HL-60/S4 (cell line): ENCODE measurements at regions not wholly inside any gene's neighbourhood (a gene's known extent, or its start where the extent isn't known, plus 50 kb on each side); places are given as distances from the start of the nearest gene placed in this dataset.

Experiments used
- in situ Hi-C: fragments of 300-500 bp; cut with MboI; formaldehyde crosslinking; loops from 2 replicates; pipeline ENCODE4 v1.14.3; 2022; ENCODE audit warnings: low sequenced_read_pairs

DNA sequence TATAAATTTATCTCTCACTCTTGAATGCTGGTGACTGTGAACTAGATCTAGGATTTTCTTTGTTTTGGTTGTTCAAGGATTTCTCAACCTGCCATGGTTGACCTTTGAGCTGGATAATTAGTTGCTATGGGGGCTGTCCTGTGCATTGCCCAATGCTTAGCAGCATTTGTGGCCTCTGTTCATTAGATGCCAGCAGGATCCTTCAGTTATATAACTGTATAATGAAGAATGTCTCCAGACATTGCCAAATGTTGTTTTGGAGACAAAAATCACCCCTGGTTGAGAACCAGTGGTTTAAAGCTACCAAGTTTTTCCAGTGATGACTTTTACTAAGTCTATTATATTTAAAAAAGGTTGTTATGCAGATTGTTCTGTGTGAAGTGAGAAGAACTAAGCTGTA lies 147.9 kb upstream of the STXBP6 start:
- in situ Hi-C loops, result no loop called here

DNA sequence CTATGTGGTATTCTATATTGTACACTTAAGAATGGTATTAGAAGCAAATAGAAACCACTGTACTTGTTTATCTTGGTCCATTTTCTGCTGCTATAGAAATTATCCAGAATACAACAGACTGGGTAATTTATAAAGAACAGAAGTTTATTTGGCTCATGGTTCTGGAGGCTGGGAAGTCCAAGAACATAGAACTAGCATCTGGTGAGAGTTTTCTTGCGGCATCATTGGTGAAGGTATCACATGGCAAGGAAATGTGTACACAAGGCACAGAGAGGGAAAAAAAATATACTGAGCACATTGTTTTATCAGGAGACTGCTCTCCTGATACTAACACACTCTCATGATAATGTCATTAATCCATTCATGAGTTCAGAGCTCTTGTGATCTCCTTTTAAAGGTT lies 130.3 kb upstream of the STXBP6 start:
- in situ Hi-C loops, result no loop called here

DNA sequence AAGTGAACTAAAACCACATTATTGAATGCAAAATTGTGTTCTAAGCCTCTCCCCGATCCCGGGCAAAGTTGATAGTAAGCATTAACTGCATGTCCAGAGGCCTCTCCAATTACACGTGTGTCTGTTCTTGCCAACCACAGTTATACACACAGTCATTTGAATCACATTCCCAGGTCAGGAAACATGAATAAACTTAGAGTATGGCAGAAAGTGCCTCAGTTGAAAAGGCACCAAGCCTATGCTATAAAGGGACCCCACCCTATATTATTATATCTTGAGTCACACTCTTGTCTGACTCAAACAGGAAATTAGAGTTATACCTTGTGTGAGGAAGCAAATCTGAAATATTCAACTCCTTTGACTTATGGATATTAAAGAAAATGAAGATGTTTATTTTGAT lies 128.3 kb upstream of the STXBP6 start:
- in situ Hi-C loops, result no loop called here

DNA sequence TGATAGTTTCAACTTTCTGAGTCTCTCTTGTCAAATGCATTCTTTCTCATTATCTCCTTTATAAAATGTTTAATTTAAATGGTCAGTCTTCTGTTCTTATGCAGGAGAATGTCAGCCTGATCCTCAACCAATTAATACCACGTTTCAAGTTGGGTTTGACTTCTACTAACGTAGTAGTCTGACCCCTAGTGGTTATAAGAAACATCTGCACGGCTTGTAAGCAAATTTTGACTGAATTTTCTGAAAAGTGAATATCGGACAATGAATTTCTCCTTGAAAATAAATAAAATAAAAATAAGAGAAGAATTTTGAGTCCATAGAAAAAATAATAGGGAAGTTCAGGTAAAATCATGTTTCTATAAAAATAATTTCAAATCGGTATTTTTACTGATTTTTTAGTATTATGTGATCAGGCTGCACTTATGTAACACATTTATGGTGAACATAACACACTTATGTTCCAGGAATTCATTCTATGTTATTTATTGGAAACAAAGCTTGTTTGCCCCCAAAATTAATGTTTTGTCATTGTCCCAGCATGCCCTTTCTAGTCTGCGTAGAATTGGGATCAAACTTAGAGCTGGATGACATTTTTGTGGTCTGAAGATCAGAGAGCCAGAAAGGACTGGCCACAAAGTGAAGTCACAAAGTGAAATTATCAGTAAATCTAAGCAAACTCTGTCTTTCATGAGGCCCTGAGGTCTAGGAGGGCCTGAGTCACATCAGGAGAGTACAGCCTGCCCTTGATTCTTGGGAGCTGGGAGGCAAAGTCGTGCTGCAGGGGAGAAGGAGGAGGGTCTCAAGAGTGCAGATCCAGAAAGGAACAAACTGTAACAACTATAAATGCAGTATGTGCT lies 101.2 kb upstream of the STXBP6 start:
- in situ Hi-C loops, result no loop called here

DNA sequence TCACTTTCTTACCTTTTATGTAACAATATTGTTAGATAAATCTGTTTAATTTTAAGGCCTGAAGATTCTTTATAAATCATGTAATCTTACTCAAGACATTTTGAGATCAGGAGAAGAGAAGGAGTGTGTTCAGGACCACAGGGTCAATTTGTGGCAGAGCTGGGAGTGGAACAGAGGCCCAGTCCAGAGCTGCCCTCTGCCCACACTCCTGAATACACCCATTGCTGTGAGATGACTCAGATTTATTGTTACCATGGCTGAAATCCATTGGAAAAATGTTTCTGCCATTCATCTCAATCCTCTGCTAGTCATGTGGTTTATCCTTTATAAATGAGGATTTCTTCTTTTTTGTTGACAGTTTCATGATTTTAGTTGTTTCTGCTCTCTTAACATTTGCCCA lies 100.5 kb upstream of the STXBP6 start:
- in situ Hi-C loops, result no loop called here

DNA sequence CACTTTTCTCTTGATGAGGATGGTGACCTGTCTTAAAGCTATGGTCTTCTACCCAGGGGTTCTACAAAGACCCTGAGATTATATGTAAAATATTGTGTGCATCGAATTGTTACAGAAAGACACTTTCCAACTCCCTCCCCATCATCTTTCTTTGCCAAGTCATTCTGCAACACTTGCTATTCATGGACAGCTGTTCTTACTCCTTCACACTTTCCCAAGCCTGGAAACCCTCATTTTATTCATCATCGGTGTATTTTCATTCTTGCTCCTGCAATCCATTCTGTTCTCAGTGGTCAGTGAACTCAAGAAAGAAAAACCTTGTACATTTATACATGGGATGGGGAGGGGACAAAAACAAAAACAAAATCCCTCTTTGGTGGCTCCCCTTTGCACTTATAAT lies 90.5 kb upstream of the STXBP6 start:
- in situ Hi-C loops, result loop anchor here (25.0 kb wide), 1 partner anchor 328 kb away; no protein-coding TSS in a partner anchor

DNA sequence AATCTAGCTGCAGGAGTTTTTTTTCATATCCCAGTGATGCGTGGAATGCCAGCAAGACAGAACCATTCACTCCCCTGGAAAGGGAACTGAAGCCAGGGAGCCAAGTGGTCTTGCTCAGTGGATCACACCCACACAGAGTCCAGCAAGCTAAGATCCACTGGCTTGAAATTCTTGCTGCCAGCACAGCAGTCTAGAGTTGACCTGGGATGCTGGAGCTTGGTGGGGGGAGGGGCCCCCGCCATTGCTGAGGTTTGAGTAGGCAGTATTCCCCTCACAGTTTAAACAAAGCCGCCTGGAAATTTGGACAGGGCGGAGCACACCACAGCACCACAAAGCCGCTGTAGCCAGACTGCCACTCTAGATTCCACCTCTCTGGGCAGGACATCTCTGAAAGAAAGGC lies 86.9 kb upstream of the STXBP6 start:
- in situ Hi-C loops, result loop anchor here (25.0 kb wide), 1 partner anchor 325 kb away; no protein-coding TSS in a partner anchor

DNA sequence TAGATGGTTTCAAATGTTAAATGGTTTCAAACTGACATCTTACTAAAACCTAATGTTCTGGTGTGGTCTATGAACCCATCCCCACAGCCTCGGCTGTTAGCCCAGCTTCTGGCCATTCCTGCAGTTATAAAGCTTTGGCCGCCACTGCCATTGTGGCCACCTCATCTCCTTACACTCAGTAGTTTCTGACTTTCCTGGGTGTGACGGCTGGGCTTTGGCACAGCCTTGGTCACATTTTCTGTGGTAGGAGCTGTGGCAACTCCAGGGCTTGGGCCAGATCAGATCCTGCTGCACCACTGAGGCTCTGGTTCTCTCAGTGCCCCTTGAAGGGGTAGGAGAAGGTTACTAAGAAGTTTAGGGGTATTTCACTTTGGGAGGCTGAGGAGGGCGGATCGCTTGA lies 84.2 kb upstream of the STXBP6 start:
- in situ Hi-C loops, result loop anchor here (25.0 kb wide), 1 partner anchor 322 kb away; no protein-coding TSS in a partner anchor

DNA sequence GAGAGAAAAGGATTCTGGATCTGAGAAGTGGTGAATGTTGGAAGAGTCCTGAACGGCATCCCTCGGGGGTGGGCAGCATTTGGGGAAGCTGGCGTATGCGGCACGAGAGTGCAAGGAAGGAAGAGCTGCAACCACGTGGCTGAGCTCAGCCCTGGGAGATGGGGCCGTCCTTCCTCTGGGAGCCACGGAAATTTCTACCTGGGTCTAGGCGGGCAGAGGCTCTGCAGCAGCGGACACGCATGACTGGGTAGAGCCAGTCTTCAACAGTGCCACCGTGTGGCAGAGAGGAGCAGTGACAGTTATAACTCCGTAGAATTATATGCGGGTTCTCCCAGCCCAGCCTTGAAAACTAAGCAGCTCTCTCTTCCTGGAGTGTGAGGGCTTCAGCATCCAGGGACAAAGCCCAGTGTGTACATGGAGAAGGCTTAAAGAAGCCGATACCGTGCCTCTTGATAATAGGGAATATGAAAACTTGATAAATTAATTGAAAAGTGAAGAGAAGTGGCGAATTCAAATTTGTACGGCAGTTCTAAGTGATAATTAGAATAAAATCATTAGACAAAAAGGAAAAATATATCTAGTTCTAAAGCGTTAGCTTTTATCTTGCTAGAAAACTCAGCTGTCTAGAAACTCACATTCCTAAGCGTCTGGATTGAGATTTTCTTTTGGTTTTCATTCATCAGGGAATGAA lies 82.9 kb upstream of the STXBP6 start:
- in situ Hi-C loops, result loop anchor here (25.0 kb wide), 1 partner anchor 321 kb away; no protein-coding TSS in a partner anchor

DNA sequence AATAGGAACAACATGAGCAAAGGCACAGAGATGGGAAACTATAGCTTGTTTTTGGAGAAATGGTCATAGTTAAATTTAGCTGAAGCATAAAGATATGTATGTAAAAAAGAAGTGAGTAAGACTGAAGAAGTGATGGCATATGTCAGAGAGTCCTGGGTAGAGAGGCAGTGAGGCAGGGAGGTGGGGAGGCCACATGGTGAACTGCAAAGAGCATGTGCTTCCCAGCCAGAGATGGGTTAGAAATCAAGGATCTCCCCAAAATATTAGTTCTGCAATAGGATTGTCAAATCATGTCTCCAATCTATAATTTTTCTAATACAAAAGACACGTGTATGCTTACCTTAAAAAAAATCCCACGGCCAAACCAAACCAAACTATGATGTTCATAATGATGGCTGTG lies 82.1 kb upstream of the STXBP6 start:
- in situ Hi-C loops, result loop anchor here (25.0 kb wide), 1 partner anchor 320 kb away; no protein-coding TSS in a partner anchor

DNA sequence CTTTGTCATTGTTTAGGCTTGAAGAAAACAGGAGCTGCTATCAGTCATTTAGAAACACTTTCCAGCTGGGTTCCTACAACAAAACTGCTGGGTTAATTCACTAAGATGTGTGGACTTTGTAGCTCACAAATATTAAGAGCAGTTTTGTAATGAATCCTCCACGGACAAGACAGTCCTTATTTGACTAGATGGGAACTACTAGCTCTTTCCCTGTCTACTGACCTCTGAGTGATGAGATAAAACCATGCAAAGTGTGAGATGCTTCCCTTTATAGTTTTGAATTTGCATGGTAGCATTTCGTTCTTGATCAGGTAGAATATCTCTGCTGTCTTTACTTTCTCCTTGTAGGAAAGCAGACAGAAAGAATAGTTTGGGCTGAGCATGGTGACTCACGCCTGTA lies 72.9 kb upstream of the STXBP6 start:
- in situ Hi-C loops, result no loop called here

DNA sequence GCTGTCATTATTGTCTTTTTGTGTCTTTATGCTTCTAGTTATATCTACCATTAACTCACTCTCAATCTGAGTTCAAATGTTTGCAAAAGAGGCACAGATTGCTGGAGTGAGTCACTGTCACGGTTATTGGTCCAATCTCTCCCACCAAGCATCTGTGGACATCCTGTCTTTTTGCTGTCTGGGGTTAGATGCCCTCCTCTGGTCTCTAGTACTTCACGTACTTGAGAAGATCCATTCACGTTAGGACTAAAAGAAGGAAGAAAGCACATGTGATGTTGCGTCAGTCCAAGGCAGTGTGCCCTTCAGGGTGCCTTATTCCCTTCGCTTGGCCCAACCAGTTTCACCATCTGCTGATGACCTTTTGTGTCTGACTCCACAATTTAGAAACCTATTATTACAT lies 72.3 kb upstream of the STXBP6 start:
- in situ Hi-C loops, result no loop called here

DNA sequence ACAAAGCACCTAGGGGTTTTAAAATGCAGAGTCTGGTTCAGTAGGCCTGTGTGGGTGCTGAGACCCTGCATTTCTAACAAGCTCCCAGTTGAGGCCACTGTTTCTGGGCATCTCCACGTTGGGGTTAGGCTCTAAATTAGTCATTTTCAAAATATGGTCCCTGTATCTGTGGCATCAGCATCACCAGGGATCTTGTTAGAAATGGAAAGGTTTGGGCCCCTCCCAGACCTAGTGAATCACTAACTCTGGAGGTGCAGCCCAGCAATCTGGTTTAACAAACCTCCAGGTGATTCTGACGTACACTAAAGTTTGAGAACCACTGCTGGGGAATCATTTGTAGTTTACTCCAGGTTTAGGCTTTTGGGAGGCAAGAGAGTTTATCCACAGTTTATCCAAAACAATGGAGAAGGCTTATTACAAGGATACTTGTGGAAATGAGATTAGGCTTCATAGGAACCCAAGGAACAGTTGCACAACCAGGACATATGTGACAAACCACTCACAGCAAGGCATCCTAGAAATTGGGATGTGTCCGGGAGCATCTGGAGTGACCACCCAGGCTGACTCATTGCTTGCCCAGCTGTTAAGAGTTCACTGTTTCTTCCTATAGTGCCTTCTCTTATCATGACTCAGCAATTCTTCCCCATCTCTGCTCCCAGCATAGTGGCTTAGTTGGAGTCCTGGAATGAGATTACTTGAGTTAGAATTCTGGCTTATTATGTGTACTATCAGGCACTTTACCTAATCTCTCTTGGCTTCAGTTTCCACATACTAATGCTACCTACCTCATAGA lies 71.6 kb upstream of the STXBP6 start:
- in situ Hi-C loops, result no loop called here

DNA sequence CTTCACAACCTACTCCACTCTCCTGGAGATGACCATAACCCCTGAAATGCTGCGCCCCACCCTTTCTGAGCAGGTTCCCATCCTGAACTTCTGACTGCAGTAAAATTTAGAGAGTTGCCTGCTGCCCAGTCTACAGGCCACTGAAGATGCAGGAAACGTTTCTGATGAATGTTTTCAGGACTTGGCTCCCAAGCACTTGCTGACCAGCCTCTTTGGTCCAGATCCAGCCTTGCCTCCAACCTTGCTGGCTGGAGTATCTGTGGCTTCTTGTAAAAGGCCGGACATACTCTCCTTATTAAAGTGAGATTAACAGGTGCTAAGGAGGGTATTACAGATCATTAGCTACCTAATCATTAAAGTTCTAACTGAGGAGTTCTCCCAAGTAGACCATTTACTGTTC lies 70.3 kb upstream of the STXBP6 start:
- in situ Hi-C loops, result no loop called here

DNA sequence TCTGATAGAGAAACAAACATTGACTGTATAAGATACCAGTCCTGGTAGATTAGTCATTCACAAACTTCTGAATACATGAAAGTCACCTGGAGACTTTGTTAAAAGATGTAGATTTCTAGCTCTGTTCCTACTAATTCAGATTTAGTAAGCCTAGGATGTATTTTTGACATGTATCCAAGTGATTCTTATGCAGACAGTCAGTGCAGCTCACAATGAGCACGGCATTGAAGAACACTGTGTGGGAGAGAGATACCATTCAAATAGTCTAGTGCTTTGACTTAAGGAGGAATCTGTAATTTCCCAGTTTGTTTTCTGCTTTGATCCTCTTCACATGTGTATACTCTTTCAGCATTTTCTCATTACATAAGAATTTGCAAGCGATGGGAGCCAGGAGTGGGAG lies 68.7 kb upstream of the STXBP6 start:
- in situ Hi-C loops, result no loop called here

DNA sequence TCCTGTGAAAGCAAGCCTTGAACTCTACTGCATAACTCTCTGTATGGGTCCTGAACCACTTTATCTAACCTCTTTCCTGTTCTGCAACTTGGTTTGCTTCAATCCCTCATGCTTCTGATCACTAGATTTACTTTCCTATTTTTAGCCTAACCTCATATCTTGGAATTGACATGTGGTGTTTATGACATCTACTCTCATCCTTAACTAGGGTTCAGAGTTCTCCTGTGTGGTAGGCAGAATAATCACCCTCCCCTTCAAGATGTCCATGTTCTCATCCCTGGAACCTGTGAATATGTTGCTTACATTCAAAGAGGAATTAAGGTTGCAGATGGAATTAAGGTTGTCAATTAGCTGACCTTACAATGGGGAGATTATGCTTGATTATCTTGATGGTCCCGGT lies 67.4 kb upstream of the STXBP6 start:
- in situ Hi-C loops, result no loop called here

DNA sequence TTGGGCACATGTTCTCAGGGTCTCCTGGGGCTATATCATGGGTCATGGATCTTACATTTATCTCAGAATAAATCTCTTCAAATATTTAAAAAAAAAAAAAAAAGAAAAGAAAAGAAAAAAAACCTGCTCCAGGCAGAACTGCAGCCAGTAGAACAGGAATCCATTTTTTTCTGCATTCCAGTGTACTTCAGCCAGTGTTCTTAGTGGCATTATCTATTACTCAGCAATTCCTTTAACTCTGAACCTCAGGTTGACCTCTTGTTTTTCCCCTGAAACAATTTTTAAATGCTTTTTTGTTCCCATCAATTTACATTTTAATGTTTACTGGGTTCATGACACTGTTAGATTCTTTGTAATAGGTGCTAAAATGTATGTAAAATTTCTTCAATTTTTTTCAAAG lies 66.7 kb upstream of the STXBP6 start:
- in situ Hi-C loops, result no loop called here

DNA sequence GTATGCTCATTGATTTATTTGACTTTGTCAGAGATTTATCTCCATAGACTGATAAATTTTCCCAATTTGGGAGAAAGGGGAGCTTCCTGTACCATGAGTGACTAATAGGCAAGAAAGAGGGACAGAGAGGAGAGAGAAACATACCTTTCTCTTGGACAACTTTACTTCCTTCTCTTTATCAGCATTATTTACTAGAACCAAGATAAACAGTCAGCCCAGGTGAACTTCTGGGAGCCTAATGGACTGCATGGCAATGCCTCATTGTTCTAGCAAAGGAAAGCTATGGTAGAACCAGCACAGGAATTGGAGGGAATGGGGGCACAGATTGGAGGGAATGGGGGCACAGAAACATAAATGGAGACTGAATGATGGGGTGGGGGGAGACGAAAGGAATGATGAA lies 63.4 kb upstream of the STXBP6 start:
- in situ Hi-C loops, result no loop called here

DNA sequence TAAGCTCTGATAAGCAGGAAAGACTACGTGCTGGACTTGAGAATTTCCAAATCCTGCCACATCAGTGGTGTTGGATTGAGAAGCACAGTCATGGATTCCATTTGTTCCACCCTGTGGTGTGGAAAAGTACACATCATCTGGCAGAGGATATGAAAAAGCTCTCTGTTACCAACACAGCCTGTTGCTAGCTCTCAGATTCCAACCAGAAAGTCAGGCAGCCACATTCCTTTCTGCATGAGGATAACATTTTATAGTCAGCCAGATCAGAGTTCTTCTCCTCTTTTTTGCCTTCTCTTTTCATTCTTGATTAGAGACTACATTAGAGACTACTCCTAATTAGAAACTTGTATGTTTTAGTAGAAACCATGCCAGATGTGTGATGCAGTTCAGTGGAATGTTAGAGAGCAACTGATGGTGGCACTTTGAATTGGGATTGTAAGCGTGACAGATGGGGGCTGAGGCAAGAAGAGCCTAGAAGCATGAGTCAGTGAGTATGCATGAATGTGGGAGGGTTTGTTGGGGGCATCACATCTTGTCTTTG lies 61.2 kb upstream of the STXBP6 start:
- in situ Hi-C loops, result no loop called here

DNA sequence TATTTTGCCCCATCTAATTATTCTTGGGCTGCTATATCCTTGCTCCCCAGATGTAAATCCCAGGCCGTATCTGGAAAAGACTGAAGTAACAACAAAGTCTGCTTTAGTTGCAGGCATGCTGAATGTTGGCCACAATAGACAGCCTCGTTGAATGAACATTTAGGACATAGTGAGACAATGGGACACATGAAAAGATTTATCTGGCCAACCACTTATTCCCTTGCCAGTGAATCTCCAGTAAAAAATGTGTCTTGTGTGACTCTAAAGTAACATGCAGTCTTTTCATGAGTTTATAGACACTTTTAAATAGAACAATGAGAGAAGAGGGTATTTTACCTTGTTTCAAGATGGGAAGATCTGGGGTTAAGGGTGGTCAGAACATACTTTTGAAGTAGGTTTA lies 60.2 kb upstream of the STXBP6 start:
- in situ Hi-C loops, result no loop called here

DNA sequence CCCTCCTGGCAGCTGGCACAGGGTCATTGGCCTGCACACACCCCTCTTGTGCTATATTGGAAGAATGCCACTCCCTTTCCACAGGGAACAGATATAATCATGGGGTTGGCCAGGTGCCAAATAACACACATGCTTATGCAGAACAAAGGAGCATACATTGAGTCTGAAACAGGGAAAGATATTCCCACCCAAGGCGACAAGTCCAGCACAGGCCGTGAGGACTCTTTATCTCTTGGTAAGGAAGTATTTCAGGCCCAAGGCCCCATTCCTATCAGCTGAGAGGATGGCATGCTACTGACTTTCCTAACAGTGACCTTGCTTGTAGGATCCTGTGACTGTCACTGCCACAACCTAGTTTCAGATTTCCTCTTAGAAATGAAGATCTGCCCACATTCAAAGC lies 59.0 kb upstream of the STXBP6 start:
- in situ Hi-C loops, result no loop called here
